Mononuclear cell (primary cell): ENCODE measurements at regions not wholly inside any gene's neighbourhood (a gene's known extent, or its start where the extent isn't known, plus 50 kb on each side); places are given as distances from the start of the nearest gene placed in this dataset.

Experiments used
- H3K27me3 ChIP-seq: 2 replicates; pipeline ENCODE4 v1.6.0; 2011; ENCODE audit warnings: low read length, control low read depth; ENCODE audit not compliant: insufficient read depth
- H3K4me1 ChIP-seq: 2 replicates; pipeline ENCODE4 v1.5.1; 2011; ENCODE audit warnings: mild to moderate bottlenecking, low read length, control low read depth; ENCODE audit not compliant: insufficient read depth
- H3K4me3 ChIP-seq: 2 replicates; pipeline ENCODE4 v1.5.1; 2011; ENCODE audit warnings: mild to moderate bottlenecking, low read length, moderate library complexity
- H3K9me3 ChIP-seq: 2 replicates; pipeline ENCODE4 v1.5.1; 2011; ENCODE audit warnings: low read depth, mild to moderate bottlenecking, control low read depth, low read length

DNA sequence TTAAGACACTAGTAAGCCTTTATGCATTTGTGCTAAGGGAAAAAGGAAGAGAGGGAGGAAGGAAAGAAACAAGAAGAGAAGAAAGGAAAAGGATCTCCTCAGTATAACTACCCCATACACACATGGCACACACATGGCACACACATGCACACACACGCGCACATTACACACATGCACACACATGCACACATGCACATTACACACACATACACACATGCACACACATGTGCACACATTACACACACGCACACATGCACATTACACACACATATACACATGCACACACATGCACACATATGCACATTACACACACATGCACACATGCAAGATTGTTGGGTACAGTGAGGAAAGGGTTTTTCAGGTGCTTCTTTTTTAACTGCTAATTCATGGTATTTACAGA, 311.2 kb downstream of the SKIDA1 start:
- Histone ChIP-seq H3K4me1 (peaks cover 29% of the 10 kb centered on the region), H3K4me3 (no peak overlapping the region), H3K9me3 (no peaks in the 10 kb centered on the region), H3K27me3 (no peaks in the 10 kb centered on the region)

DNA sequence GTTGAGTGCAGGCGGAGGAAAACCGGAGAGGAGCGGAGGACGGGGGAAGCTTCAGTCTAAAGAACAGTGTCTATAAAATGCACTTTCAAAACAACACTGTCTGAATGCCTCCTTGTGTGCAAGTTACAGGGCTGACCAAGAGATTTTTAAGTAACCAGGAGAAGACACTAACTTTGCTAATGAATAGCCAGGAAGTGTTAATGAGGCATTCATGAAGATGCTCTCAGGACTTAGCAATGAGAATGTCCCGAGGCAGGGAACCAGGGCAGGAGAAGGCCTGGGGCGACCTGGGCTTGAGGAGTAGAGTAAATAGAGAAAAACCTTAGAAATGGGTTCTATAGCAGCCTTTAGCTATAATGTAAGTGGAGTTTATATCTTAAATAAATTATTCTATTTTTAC, 312.1 kb downstream of the SKIDA1 start:
- no peaks in the 10 kb centered on the region for H3K9me3 ChIP-seq
- peaks cover 36% of the 10 kb centered on the region for H3K4me1 ChIP-seq
- H3K4me3 ChIP-seq, result no peak overlapping the region
- no peaks in the 10 kb centered on the region for H3K27me3 ChIP-seq

DNA sequence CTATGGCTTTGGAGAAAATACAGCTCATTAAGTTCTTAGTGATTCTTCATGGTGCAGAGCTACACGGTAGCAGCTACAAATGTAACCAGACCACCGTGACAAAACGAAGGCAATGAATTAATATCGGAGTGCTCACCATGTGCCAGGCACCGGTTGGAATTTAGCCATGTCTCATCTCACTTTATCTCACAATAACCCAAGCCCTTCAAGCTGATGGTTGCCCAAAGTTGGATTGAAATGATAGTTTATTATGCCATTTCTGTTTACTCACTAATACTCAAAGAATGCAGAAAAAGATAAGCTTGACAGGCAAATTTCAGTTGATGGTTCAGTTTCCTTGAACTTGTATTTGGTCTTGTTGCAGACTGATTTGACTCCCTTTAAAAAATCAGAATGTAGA, 312.6 kb downstream of the SKIDA1 start:
- Histone ChIP-seq H3K27me3 (no peaks in the 10 kb centered on the region), H3K9me3 (no peaks in the 10 kb centered on the region), H3K4me3 (no peak overlapping the region), H3K4me1 (peaks cover 37% of the 10 kb centered on the region)

DNA sequence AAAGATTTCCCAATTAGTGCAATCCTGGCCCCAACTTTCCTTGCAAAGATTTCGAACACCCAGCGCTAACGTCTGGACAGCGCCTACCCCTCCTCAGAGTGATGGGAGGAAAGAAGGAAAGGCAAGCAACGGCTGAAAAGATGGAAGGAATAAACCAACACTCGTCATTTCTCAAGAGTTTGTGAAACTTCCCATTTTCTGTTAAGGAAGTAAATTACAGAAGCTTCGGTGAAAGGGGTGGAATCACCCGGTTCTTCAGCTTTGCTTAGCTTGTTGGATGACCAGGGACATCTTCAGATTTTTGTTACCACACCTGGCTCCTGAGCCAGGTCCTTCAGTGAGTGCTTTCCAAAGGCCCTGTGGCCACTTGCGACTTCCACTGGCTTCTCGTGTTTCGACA, 313.1 kb downstream of the SKIDA1 start:
- peaks cover 37% of the 10 kb centered on the region for H3K4me1 ChIP-seq
- no peaks in the 10 kb centered on the region for H3K27me3 ChIP-seq
- no peaks in the 10 kb centered on the region for H3K9me3 ChIP-seq
- H3K4me3 ChIP-seq, result no peak overlapping the region

DNA sequence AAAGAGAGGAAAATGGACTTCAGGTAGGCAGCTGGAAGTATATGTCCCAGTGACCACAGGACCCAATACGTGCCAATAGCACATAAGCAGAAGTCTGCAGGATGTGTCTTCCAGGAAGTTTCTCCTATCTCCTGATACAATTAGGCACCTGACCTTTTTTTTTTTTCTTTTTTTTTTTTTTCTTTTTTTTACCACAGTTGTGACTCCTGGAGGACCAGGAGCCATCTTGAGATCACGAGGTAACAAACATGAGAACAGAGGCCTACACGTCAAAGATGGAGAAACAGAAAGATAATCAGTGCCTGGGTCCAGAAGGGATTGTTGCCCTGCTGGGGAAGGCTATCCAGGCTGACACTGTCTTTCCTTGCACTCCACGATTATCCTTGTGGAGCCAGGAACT, 312.4 kb upstream of the NEBL start:
- Histone ChIP-seq H3K9me3 (no peaks in the 10 kb centered on the region), H3K27me3 (no peaks in the 10 kb centered on the region), H3K4me3 (no peak overlapping the region)

DNA sequence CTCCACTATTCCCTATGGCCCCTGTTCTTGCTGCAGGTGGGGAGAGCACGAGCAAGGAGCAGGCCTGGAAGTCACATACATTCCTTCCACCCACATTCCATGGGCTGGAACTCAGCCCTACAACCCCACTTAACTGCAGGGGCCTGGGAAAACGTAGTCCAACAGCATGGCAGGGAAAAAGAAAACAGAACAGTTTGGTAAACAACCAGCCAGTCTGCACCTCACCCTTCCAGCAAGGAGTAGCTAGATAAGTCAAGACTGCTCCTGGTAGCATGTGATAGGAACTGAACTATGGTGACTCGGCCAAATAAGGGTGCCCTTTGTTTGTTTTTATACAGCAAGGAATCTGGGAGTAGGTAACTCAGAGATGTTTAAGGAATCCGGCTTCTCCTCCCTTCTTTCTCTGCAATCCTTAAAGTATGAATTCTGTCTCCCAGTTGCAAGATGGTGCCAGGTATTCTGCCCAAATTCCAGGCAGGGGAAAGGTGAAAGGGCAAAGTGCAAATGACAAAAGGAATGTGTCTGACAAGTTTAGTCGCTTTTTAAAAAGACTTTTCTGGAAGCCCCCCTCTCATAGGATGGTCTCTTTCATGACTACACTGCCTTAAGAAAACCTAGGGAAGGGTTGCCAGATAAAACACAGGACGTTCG, 311.7 kb upstream of the NEBL start:
- no peaks in the 10 kb centered on the region for H3K9me3 ChIP-seq
- no peak overlapping the region for H3K4me3 ChIP-seq
- peaks cover 36% of the 10 kb centered on the region for H3K4me1 ChIP-seq
- no peaks in the 10 kb centered on the region for H3K27me3 ChIP-seq

More for the DNA sequence above, 312.4 kb upstream of the NEBL start:
- peaks cover 37% of the 10 kb centered on the region for H3K4me1 ChIP-seq

DNA sequence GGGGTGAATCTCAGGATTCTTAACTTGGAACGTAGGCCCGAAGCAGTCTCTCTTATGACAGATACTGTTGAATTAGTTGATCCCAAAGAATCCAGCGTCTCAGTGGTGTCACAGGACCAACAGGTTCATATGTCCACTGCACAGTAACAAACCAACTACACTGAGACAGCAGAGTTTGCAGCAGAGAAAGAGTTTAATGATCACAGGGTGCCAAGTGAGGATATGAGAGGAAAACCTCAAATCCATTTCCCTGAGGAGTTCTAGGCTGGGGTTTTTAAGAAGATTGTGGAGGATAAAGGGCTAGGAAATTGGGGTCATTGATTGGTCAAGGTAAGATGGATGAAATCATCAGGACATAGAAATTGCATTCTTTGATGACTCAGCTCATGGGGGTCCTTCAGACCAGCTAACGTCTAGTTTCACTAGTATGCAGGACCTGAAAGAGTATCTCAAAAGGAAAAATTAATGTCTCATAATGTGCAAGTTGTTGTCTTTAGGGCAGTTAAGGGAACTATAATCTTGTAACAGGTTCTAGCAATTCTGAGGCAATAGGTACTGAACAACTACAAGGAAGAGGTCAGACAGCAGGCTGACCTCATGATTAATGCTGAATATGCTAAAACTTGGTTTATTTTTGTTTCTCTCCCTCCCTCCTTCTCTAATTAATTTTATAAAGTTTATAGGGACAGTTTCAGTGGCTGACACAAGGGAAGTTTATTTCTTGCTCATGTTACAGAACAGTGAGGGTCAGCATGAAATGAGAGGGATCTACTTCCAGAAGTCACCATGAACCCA, 310.9 kb upstream of the NEBL start:
- no peaks in the 10 kb centered on the region for H3K9me3 ChIP-seq
- no peak overlapping the region for H3K4me3 ChIP-seq
- H3K27me3 ChIP-seq, result no peaks in the 10 kb centered on the region
- peaks cover 29% of the 10 kb centered on the region for H3K4me1 ChIP-seq

DNA sequence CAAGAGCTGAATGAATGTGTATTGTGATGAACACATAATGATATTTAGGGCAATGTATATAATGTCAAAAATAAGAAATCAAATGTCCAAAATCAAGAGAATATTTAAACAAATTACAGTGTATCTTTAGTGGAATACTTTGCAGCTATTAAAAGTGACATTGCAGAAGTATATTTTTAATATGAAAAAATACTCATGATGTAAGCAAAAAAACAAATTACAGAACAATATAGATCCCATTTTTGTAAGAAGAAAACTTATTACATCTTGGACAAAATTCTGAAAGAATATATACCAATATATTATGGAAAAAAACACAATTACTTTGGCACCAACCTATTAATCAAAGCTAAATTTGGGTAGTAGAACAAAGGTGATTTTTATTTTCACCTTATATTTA, 308.2 kb upstream of the NEBL start:
- Histone ChIP-seq H3K9me3 (no peaks in the 10 kb centered on the region), H3K4me3 (no peak overlapping the region), H3K27me3 (no peaks in the 10 kb centered on the region), H3K4me1 (peaks cover 16% of the 10 kb centered on the region)

DNA sequence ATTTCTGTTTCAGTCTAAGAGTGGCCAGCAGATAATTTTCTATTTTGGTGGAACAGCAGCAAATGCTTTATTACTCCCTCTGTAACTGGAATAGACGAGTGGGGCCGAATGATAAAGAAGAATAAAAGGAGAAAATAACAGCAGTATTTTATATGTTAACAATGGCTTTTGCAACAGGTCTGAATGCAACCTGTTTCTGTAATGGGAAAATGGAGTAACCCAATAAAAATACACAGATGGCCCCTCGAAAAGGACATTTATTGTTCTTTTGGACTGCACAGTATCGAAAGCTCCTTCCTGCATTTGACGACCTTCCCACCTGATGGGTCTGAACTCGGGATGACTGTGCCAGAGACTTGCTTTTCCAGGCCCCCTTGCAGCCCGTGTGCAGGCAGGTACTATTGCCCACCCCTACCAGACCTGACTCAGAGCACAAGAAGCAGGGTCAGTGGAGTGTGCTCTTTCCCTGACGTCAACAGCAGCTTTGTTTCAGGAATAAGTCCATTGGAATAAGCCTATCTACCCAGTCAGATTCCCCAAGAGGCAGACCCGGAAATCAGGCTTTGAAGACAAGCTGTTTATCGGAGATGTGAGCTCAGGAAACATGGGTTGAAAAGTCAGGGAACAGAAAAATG, 306.5 kb upstream of the NEBL start:
- Histone ChIP-seq H3K9me3 (no peaks in the 10 kb centered on the region), H3K27me3 (no peaks in the 10 kb centered on the region), H3K4me3 (no peak overlapping the region), H3K4me1 (peaks cover 2% of the 10 kb centered on the region)

DNA sequence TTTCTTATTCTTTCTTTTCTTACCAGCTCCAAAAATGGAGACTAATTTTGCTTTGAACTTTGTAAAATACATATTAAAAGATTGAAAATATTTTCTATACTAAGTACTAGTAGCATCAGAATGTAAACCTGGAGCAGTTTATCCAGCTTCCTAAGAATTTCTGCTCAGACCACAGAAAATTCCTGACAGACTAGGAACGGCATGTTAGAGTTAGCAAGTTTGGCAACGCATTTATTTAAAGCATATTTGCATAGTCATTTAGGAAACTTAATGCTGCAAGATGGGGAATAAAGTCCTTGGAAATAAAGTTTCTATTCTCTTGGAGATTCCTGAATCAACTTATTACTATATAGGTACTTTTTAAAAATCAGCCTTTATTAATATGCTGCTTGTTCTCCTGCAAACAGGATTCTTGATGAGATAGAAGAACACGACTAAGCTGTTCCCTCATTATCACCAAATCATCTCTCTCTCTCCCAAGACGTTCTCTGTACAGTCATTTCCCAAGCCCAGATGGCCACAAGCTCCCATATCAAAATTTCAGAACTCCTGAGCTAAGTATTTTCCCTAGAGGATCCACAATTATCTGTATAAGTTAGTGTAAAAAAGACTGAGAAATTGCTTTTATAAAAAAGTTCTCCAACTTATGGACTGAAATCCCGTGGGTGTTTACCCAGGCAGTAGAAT, 305.8 kb upstream of the NEBL start:
- Histone ChIP-seq H3K4me3 (no peak overlapping the region), H3K4me1 (no peaks in the 10 kb centered on the region), H3K9me3 (peaks cover 5% of the 10 kb centered on the region), H3K27me3 (no peaks in the 10 kb centered on the region)

DNA sequence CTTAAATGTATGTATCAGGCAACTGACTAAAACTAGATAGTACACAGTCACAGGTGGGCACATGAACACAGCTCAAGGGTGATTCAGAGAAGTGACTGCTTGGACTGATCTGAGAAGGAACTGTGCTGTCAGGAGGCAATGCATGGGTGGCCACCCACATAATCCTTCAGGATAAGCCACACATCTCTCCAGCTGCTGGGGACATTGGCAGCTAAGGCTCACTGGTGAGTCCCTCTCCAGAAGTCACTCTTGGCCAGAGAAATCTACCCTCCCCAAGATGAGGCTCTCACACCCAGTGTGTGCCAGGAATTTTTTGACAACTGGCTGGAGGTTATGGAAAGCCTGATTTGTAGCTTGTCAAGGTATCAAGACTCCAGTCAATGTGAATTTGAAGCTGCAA, 302.4 kb upstream of the NEBL start:
- H3K4me3 ChIP-seq, result no peak overlapping the region
- peaks cover 8% of the 10 kb centered on the region for H3K9me3 ChIP-seq
- H3K4me1 ChIP-seq, result no peaks in the 10 kb centered on the region
- no peaks in the 10 kb centered on the region for H3K27me3 ChIP-seq

DNA sequence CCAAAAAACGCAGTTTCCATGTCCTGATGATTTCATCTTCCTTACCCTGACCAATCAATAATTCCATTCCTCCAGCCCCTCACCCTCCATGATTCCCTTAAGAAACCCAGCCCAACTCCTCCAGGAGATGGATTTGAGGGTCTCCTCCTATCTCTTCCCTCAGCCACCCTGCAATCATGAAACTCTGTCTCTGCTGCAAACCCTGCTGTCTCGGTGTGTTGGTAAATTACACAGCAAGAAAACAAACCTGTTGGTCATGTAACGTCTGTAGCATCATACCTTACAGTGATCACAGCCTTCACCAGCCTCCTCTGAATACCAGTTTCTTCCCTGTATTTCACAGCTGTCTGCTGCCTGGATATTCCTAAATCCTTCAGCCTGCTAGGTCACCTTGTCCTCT, 300.7 kb upstream of the NEBL start:
- H3K4me3 ChIP-seq, result no peak overlapping the region

DNA sequence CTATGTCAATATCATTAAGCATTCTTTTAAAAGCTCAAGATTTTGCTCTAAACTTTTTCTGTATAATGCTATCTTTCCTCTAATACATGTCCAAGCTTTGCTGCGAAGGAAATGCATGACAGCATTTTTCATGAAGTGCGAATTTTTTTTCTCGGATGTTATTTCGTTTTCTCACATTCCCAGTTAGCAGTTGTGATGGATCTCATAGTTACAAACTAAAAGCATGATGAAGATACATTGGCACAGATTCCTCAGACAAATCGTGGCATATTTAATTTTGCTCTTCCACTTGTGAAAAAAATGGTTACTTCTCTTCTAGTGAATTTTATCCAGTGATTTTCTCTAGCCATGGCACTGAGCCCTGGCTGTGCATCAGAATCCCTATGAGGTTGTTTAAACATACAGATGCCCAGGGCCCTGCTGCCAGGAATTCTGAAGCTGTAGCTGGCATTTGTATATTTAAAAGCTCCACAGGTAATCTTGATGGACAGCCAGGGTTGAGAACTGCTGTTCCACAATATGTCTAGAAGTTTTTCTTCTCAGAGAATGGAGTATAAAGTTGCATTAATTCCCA, 299.8 kb upstream of the NEBL start:
- H3K4me3 ChIP-seq, result no peak overlapping the region

More for the DNA sequence above, 300.7 kb upstream of the NEBL start:
- Histone ChIP-seq H3K9me3 (peaks cover 8% of the 10 kb centered on the region), H3K4me1 (no peaks in the 10 kb centered on the region), H3K27me3 (no peaks in the 10 kb centered on the region)

DNA sequence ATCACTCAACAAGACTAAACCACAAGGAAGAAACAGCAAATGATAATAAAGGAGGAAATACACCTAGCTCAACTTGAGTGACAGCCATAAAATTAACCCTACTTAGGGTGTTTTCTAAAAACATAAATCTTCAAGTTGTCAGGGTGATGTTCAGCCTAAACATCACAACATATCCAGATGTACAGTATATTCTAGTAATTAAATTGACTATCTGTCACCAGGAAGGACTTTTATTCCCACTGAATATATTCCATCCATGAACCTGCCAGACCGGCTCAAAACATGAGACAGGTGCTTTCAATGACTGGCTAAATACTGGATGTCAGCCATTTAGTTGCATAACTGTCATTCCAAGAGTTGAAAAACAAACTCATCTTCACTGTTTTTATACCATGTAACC, 298.1 kb upstream of the NEBL start:
- Histone ChIP-seq H3K4me1 (no peaks in the 10 kb centered on the region), H3K9me3 (peaks cover 8% of the 10 kb centered on the region), H3K27me3 (no peaks in the 10 kb centered on the region), H3K4me3 (no peak overlapping the region)

More for the DNA sequence above, 299.8 kb upstream of the NEBL start:
- Histone ChIP-seq H3K4me1 (no peaks in the 10 kb centered on the region), H3K27me3 (no peaks in the 10 kb centered on the region), H3K9me3 (peaks cover 8% of the 10 kb centered on the region)

DNA sequence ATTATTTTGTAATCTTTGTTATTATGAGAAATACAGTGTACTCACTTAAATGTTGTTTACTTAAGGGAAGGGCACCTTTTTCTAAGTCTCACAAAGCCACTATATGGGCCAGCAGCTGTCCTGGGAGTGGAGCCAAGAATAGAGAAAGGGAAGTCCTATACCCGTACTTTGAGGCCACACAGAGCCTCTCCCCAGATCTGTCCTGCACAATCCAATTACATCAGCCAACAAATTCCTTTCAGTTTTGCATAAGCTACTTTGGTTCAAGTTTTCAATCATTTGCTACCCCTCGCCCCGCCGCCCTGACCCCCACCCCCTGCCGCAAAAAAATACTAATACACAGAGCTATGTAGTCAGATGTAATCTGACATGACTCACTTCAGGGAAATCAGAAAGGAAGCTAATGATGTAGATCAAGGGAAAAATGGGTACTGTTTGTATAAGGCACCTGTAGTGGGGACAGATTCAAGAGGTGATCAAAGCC, 297.4 kb upstream of the NEBL start:
- H3K9me3 ChIP-seq, result peaks cover 8% of the 10 kb centered on the region
- no peak overlapping the region for H3K4me3 ChIP-seq
- H3K4me1 ChIP-seq, result no peaks in the 10 kb centered on the region
- no peaks in the 10 kb centered on the region for H3K27me3 ChIP-seq
